SK-N-SH (cell line): ENCODE measurements at regions not wholly inside any gene's neighbourhood (a gene's known extent, or its start where the extent isn't known, plus 50 kb on each side); places are given as distances from the start of the nearest gene placed in this dataset.

Experiments used
- CTCF ChIA-PET: fragments of 300-600, 350-600 bp; formaldehyde crosslinking; extraction: SDS; loops from one replicate; lab custom pipeline; 2021; lab: Yijun Ruan, JAX
- POLR2A ChIA-PET: fragments of 350-600 bp; sonication (Branson Sonifier 250); formaldehyde crosslinking; extraction: SDS; loops from one replicate; lab custom pipeline; 2020; ENCODE audit warnings: antibody characterized with exemption, inconsistent platforms; lab: Yijun Ruan, JAX
- DNase-seq: peaks from one replicate; pipeline ENCODE4 v3.0.0; 2012
- H2AFZ ChIP-seq: fragments of 200-600 bp; sonication (generic); 2 replicates; pipeline ENCODE4 v1.8.1; 2016; ENCODE audit warnings: antibody characterized with exemption, mild to moderate bottlenecking, low read depth
- H3F3A ChIP-seq: fragments of 200-600 bp; sonication (generic); replicated peaks from 2 replicates; pipeline ENCODE3; 2016; ENCODE audit warnings: antibody characterized with exemption, mild to moderate bottlenecking; ENCODE audit not compliant: insufficient read depth
- H3K27ac ChIP-seq, 2 experiments: fragments of 200-500 bp in 1 of 2; fragments of 200-600 bp in 1 of 2; sonication (Bioruptor generic) in 1 of 2; sonication (generic), shearing (Covaris generic) in 1 of 2; 2 replicates each; pipeline versions ENCODE4 v1.5.1 to v1.6.1; 2014 to 2016; ENCODE audit warnings: low read depth in 2 of 2, inconsistent platforms in 1 of 2, low read length in 1 of 2, mild to moderate bottlenecking in 1 of 2, mixed read lengths in 1 of 2
- H3K27me3 ChIP-seq: fragments of 200-600 bp; sonication (generic), shearing (Covaris generic); 2 replicates; pipeline ENCODE4 v1.6.1; 2016; ENCODE audit warnings: mixed run types; ENCODE audit not compliant: insufficient read depth
- H3K36me3 ChIP-seq, 2 experiments: fragments of 200-500 bp in 1 of 2; fragments of 200-600 bp in 1 of 2; sonication (Bioruptor generic) in 1 of 2; sonication (generic) in 1 of 2; replicated peaks in 1 of 2; 2 replicates each; pipeline versions ENCODE3 to v1.5.1; 2014 to 2016; ENCODE audit warnings: low read length in 1 of 2, mild to moderate bottlenecking in 1 of 2; ENCODE audit not compliant: insufficient read depth in 2 of 2, control insufficient read depth in 1 of 2
- H3K4me1 ChIP-seq, 2 experiments: fragments of 200-500 bp in 1 of 2; fragments of 200-600 bp in 1 of 2; sonication (Bioruptor generic) in 1 of 2; sonication (generic), shearing (Covaris generic) in 1 of 2; 2 replicates each; pipeline versions ENCODE4 v1.5.1 to v1.6.1; 2014 to 2016; ENCODE audit warnings: low read depth in 1 of 2, low read length in 1 of 2, mixed run types in 1 of 2; ENCODE audit not compliant: insufficient read depth in 2 of 2, control insufficient read depth in 1 of 2
- H3K4me2 ChIP-seq: fragments of 200-600 bp; sonication (generic), shearing (Covaris generic); 2 replicates; pipeline ENCODE4 v1.6.1; 2017; ENCODE audit warnings: mixed run types
- H3K4me3 ChIP-seq, 2 experiments: fragments of 200-500 bp in 1 of 2; fragments of 200-600 bp in 1 of 2; sonication (Bioruptor generic) in 1 of 2; sonication (generic), shearing (Covaris generic) in 1 of 2; 2 replicates each; pipeline versions ENCODE4 v1.5.1 to v1.8.1; 2014 to 2016; ENCODE audit warnings: low read depth in 2 of 2, inconsistent platforms in 1 of 2, low read length in 1 of 2, mild to moderate bottlenecking in 1 of 2, mixed read lengths in 1 of 2, moderate library complexity in 1 of 2
- H3K79me2 ChIP-seq: fragments of 200-600 bp; sonication (generic); 2 replicates; pipeline ENCODE4 v1.8.1; 2017; ENCODE audit warnings: mild to moderate bottlenecking; ENCODE audit not compliant: insufficient read depth
- H3K9ac ChIP-seq: fragments of 200-600 bp; sonication (generic); 2 replicates; pipeline ENCODE4 v1.6.1; 2017; ENCODE audit warnings: mixed run types
- H3K9me2 ChIP-seq: fragments of 200-600 bp; sonication (generic); 2 replicates; pipeline ENCODE4 v1.6.1; 2017; ENCODE audit warnings: mixed run types
- H3K9me3 ChIP-seq: fragments of 200-600 bp; sonication (generic); 2 replicates; pipeline ENCODE4 v1.6.1; 2017; ENCODE audit warnings: mixed run types, mild to moderate bottlenecking, moderate library complexity
- H4K20me1 ChIP-seq: fragments of 200-600 bp; sonication (generic); 2 replicates; pipeline ENCODE4 v1.6.1; 2017; ENCODE audit warnings: mild to moderate bottlenecking, mixed run types; ENCODE audit not compliant: insufficient read depth
- CHD2 ChIP-seq: fragments of 150-350 bp; IDR thresholded peaks from 2 replicates; pipeline ENCODE4 v1.6.1; 2018; ENCODE audit warnings: low read length; ENCODE audit not compliant: partially characterized antibody
- EZH2phosphoT487 ChIP-seq: fragments of 200-600 bp; sonication (generic); IDR thresholded peaks from 2 replicates; pipeline ENCODE4 v1.6.1; 2017; ENCODE audit warnings: low read depth, mixed run types, mild to moderate bottlenecking, antibody characterized with exemption, moderate library complexity, borderline replicate concordance
- FOSL2 ChIP-seq: IDR thresholded peaks from 2 replicates; pipeline ENCODE4 v1.4.0; 2012; ENCODE audit warnings: low read depth, mild to moderate bottlenecking, moderate library complexity, borderline replicate concordance
- FOXJ3 ChIP-seq: sonication (generic); formaldehyde crosslinking; IDR thresholded peaks from 2 replicates; pipeline ENCODE4 v1.5.1; 2020; ENCODE audit warnings: mild to moderate bottlenecking, missing genetic modification reagents
- FOXM1 ChIP-seq: IDR thresholded peaks from 2 replicates; pipeline ENCODE4 v1.4.0; 2012; ENCODE audit warnings: low read depth, mild to moderate bottlenecking
- GABPA ChIP-seq: IDR thresholded peaks from 2 replicates; pipeline ENCODE4 v1.4.0; 2012; ENCODE audit warnings: low read depth, mild to moderate bottlenecking
- GATA2 ChIP-seq: sonication (generic); formaldehyde crosslinking; IDR thresholded peaks from 2 replicates; pipeline ENCODE4 v1.5.0; 2020; ENCODE audit warnings: mild to moderate bottlenecking, missing genetic modification reagents
- MXI1 ChIP-seq: IDR thresholded peaks from 2 replicates; pipeline ENCODE4 v1.6.1; 2012; ENCODE audit warnings: mild to moderate bottlenecking, low read depth, low read length, improper control_type of control experiment
- PBX3 ChIP-seq: IDR thresholded peaks from 2 replicates; pipeline ENCODE4; 2012
- POLR2AphosphoS5 ChIP-seq: IDR thresholded peaks from 2 replicates; pipeline ENCODE4 v1.6.1; 2012; ENCODE audit warnings: low read depth, low read length
- RFX5 ChIP-seq: IDR thresholded peaks from 2 replicates; pipeline ENCODE4 v1.6.1; 2012; ENCODE audit warnings: mild to moderate bottlenecking, improper control_type of control experiment, low read length
- TEAD4 ChIP-seq: IDR thresholded peaks from 2 replicates; pipeline ENCODE4 v1.4.0; 2012; ENCODE audit warnings: mild to moderate bottlenecking, borderline replicate concordance; ENCODE audit not compliant: insufficient read depth
- USF2 ChIP-seq: fragments of 150-350 bp; IDR thresholded peaks from 2 replicates; pipeline ENCODE4 v1.6.1; 2017; ENCODE audit warnings: antibody characterized with exemption, low read length, low read depth, borderline replicate concordance
- WGBS: methylation state at CpG from one replicate; pipeline ENCODE4 v1.1.6; 2017; ENCODE audit warnings: low lambda C conversion rate; 5-methylcytosine and 5-hydroxymethylcytosine counted together
- TF ChIP-seq, protein P1 (sequence below): IDR thresholded peaks from 2 replicates; pipeline ENCODE4 v1.6.1; 2012; ENCODE audit warnings: mild to moderate bottlenecking, low read depth, low read length, moderate library complexity
- TF ChIP-seq, protein P2 (sequence below): fragments of 200-600 bp; sonication (generic); IDR thresholded peaks from 2 replicates; pipeline ENCODE4 v1.6.1; 2017; ENCODE audit warnings: antibody characterized with exemption, mild to moderate bottlenecking, moderate library complexity

GRCh38 chr9:18075253-18075952, 398.6 kb upstream of the ADAMTSL1 start:
- no peaks in the 10 kb centered on the region for H3K4me1 ChIP-seq
- TF ChIP-seq FOXM1: no peak
- no peak for TF ChIP-seq RFX5
- no peak for TF ChIP-seq TEAD4
- no peak for TF ChIP-seq CHD2
- no peak for TF ChIP-seq PBX3
- TF ChIP-seq EZH2phosphoT487: no peak
- no peak for TF ChIP-seq FOXJ3 (CRISPR knock-in tag)
- no peak overlapping the region for H3K4me3 ChIP-seq
- no peak overlapping the region for H3K4me2 ChIP-seq
- no peaks in the 10 kb centered on the region for H3K36me3 ChIP-seq
- peaks cover 9% of the 10 kb centered on the region; the same call in 1 of the 2 replicates for H3K27me3 ChIP-seq
- H4K20me1 ChIP-seq: no peaks in the 10 kb centered on the region
- H3K9ac ChIP-seq: no peak overlapping the region
- no peaks in the 10 kb centered on the region for H3K9me3 ChIP-seq
- H3K9me2 ChIP-seq: no peaks in the 10 kb centered on the region
- H2AFZ ChIP-seq: no peak overlapping the region
- peaks cover 4% of the 10 kb centered on the region for H3F3A ChIP-seq
- no peak overlapping the region for H3K27ac ChIP-seq
- DNase-seq: no peak
- WGBS: 1% methylated on average over 3 of the region's 3 CpGs
- ChIA-PET CTCF (interaction anchor here (1.3 kb wide), 1 partner anchor 264 kb away, joined by 3 read pairs; no protein-coding TSS in a partner anchor), POLR2A (no interaction called here)
- no peaks in the 10 kb centered on the region for H3K79me2 ChIP-seq

GRCh38 chr9:18077941-18078678, 395.8 kb upstream of the ADAMTSL1 start:
- Histone ChIP-seq H3K36me3 (no peaks in the 10 kb centered on the region), H3K9ac (no peak overlapping the region), H3K4me1 (no peaks in the 10 kb centered on the region), H3F3A (peaks cover under 1% of the 10 kb centered on the region), H3K27ac (no peak overlapping the region), H3K9me2 (no peaks in the 10 kb centered on the region), H3K4me2 (no peak overlapping the region), H3K27me3 (peaks cover 18% of the 10 kb centered on the region; the same call in 1 of the 2 replicates), H4K20me1 (no peaks in the 10 kb centered on the region), H3K9me3 (no peaks in the 10 kb centered on the region), H2AFZ (no peak overlapping the region), H3K4me3 (no peak overlapping the region), H3K79me2 (no peaks in the 10 kb centered on the region)
- CTCF ChIA-PET: no interaction called here
- no peak for DNase-seq
- POLR2A ChIA-PET: no interaction called here
- 20% methylated on average over 8 of the region's 8 CpGs for WGBS
- TF ChIP-seq, protein P1, sequence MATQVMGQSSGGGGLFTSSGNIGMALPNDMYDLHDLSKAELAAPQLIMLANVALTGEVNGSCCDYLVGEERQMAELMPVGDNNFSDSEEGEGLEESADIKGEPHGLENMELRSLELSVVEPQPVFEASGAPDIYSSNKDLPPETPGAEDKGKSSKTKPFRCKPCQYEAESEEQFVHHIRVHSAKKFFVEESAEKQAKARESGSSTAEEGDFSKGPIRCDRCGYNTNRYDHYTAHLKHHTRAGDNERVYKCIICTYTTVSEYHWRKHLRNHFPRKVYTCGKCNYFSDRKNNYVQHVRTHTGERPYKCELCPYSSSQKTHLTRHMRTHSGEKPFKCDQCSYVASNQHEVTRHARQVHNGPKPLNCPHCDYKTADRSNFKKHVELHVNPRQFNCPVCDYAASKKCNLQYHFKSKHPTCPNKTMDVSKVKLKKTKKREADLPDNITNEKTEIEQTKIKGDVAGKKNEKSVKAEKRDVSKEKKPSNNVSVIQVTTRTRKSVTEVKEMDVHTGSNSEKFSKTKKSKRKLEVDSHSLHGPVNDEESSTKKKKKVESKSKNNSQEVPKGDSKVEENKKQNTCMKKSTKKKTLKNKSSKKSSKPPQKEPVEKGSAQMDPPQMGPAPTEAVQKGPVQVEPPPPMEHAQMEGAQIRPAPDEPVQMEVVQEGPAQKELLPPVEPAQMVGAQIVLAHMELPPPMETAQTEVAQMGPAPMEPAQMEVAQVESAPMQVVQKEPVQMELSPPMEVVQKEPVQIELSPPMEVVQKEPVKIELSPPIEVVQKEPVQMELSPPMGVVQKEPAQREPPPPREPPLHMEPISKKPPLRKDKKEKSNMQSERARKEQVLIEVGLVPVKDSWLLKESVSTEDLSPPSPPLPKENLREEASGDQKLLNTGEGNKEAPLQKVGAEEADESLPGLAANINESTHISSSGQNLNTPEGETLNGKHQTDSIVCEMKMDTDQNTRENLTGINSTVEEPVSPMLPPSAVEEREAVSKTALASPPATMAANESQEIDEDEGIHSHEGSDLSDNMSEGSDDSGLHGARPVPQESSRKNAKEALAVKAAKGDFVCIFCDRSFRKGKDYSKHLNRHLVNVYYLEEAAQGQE: no peak
- TF ChIP-seq MXI1: no peak
- TF ChIP-seq USF2: no peak
- no peak for TF ChIP-seq POLR2AphosphoS5
- TF ChIP-seq, protein P2, sequence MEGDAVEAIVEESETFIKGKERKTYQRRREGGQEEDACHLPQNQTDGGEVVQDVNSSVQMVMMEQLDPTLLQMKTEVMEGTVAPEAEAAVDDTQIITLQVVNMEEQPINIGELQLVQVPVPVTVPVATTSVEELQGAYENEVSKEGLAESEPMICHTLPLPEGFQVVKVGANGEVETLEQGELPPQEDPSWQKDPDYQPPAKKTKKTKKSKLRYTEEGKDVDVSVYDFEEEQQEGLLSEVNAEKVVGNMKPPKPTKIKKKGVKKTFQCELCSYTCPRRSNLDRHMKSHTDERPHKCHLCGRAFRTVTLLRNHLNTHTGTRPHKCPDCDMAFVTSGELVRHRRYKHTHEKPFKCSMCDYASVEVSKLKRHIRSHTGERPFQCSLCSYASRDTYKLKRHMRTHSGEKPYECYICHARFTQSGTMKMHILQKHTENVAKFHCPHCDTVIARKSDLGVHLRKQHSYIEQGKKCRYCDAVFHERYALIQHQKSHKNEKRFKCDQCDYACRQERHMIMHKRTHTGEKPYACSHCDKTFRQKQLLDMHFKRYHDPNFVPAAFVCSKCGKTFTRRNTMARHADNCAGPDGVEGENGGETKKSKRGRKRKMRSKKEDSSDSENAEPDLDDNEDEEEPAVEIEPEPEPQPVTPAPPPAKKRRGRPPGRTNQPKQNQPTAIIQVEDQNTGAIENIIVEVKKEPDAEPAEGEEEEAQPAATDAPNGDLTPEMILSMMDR: no peak
- no peak for TF ChIP-seq GATA2 (CRISPR knock-in tag)
- no peak for TF ChIP-seq GABPA
- TF ChIP-seq FOSL2: no peak
- TF ChIP-seq RFX5: no peak
